Activated CD8-positive, alpha-beta T cell treated with anti-CD3 and anti-CD28 coated beads for 36 hours (primary cell): ENCODE measurements at regions not wholly inside any gene's neighbourhood (a gene's known extent, or its start where the extent isn't known, plus 50 kb on each side); places are given as distances from the start of the nearest gene placed in this dataset.

ENCODE experiments used
- ATAC-seq: fragments of 200-7000 bp; cut with Tn5 transposase; one replicate; pipeline ENCODE4 v1.10.0; 2021; ENCODE audit warnings: mild to moderate bottlenecking, moderate library complexity
- CTCF ChIA-PET: fragments of 350-600 bp; sonication (Branson Sonifier 250); formaldehyde crosslinking; loops from one replicate; lab custom pipeline; 2021; ENCODE audit warnings: antibody characterized with exemption; lab: Charles Lee
- POLR2A ChIA-PET: fragments of 350-600 bp; sonication (Branson Sonifier 250); formaldehyde crosslinking; loops from one replicate; lab custom pipeline; 2021; ENCODE audit warnings: antibody characterized with exemption; lab: Charles Lee
- DNase-seq: peaks from one replicate; pipeline ENCODE4 v3.0.0-alpha.2; 2020
- H3K27ac Mint-ChIP-seq: one replicate; pipeline ENCODE4 v1.8.0; 2021; ENCODE audit warnings: mild to moderate bottlenecking, mixed read lengths
- H3K27me3 Mint-ChIP-seq: one replicate; pipeline ENCODE4 v1.8.0; 2021; ENCODE audit warnings: mixed read lengths
- H3K36me3 Mint-ChIP-seq: one replicate; pipeline ENCODE4 v1.8.0; 2021; ENCODE audit warnings: low read depth, mixed read lengths
- H3K4me1 Mint-ChIP-seq: one replicate; pipeline ENCODE4 v1.8.0; 2021; ENCODE audit warnings: low read depth, mixed read lengths
- H3K4me3 Mint-ChIP-seq: one replicate; pipeline ENCODE4 v1.8.0; 2021; ENCODE audit warnings: mild to moderate bottlenecking, moderate library complexity, mixed read lengths
- H3K9me3 Mint-ChIP-seq: one replicate; pipeline ENCODE4 v1.8.0; 2021; ENCODE audit warnings: mixed read lengths
- intact Hi-C: fragments of 100-400 bp; cut with micrococcal nuclease; formaldehyde crosslinking; loops from one replicate; pipeline ENCODE4 v1.10.0; 2022
- TF ChIP-seq, protein P1 (sequence below): fragments of 200-600 bp; IDR thresholded peaks from one replicate; pipeline ENCODE4 v1.8.0; 2022; ENCODE audit warnings: antibody characterized with exemption, mild to moderate bottlenecking

DNA sequence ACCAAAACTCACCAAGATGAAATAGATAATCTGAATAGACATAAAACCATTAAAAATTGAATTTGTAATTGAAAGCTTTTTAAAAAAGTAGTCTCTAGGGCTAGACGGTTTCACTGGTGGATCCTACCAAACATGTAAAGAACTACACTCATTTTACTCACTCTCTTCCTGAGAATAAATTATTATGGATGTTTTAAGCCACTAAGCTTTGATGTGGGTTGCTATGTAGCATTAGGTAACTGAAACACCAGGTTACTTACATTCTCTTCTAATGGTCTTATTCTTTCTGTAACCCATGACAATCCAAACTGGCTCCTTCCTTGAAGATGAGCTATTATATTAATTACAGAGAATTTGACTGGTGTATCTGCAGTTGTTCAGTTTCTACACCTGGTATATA, 385.1 kb downstream of the PPP1R2C start:
- Mint-ChIP-seq H3K9me3 (no peaks in the 10 kb centered on the region), H3K36me3 (no peaks in the 10 kb centered on the region), H3K27ac (no peak overlapping the region), H3K4me3 (no peak overlapping the region), H3K27me3 (no peaks in the 10 kb centered on the region), H3K4me1 (no peaks in the 10 kb centered on the region)
- TF ChIP-seq, protein P1, sequence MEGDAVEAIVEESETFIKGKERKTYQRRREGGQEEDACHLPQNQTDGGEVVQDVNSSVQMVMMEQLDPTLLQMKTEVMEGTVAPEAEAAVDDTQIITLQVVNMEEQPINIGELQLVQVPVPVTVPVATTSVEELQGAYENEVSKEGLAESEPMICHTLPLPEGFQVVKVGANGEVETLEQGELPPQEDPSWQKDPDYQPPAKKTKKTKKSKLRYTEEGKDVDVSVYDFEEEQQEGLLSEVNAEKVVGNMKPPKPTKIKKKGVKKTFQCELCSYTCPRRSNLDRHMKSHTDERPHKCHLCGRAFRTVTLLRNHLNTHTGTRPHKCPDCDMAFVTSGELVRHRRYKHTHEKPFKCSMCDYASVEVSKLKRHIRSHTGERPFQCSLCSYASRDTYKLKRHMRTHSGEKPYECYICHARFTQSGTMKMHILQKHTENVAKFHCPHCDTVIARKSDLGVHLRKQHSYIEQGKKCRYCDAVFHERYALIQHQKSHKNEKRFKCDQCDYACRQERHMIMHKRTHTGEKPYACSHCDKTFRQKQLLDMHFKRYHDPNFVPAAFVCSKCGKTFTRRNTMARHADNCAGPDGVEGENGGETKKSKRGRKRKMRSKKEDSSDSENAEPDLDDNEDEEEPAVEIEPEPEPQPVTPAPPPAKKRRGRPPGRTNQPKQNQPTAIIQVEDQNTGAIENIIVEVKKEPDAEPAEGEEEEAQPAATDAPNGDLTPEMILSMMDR, result no peak
- intact Hi-C loops, result no loop called here
- CTCF ChIA-PET, result no interaction called here
- DNase-seq, result no peak
- POLR2A ChIA-PET, result no interaction called here
- ATAC-seq, result no peak

DNA sequence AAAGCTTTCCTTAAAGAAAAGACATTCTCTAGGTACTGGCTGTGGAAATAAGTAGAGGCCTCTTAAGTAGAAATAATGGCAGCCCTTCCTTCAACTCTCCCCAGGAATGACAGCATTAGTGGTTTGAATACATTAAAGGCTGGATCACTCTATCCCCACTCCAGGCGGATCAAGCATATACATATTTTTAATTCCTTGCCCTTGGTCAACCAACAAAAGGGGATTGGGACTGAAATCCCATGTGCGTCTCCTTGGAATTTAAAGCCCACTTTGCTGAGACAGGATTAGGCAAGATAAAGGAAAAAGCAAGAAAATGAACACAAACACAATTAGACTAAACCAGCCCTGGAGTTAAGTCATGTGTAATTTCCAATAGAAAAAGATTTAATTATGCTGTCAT, 391.3 kb downstream of the PPP1R2C start:
- POLR2A ChIA-PET, result no interaction called here
- no peak for ATAC-seq
- CTCF ChIA-PET, result no interaction called here
- no peak for DNase-seq
- H3K4me1 Mint-ChIP-seq, result peaks cover 3% of the 10 kb centered on the region
- H3K9me3 Mint-ChIP-seq, result no peaks in the 10 kb centered on the region
- H3K27ac Mint-ChIP-seq, result no peak overlapping the region
- H3K4me3 Mint-ChIP-seq, result no peak overlapping the region
- H3K36me3 Mint-ChIP-seq, result no peaks in the 10 kb centered on the region
- TF ChIP-seq, protein P1, result no peak
- intact Hi-C loops, result no loop called here
- no peaks in the 10 kb centered on the region for H3K27me3 Mint-ChIP-seq

DNA sequence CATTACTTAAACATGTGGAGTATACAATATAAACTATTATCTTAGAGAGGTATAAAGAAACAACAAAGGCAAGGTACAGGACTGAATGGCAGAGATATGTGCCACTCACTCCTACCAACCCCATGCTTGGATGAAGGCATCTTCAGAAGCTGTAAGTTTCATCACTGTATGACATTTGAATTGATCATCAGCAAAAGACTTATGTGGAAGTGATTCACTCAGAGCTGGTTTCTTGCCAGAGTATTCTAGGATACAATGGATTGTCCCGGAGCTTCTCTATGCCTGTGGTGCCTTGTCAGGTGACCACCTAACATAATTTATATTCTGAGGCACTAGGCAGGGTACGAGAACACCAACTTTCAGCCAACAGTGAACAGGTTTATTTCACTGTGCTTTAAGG, 392.2 kb downstream of the PPP1R2C start:
- H3K9me3 Mint-ChIP-seq, result no peaks in the 10 kb centered on the region
- TF ChIP-seq, protein P1, result no peak
- no peak overlapping the region for H3K27ac Mint-ChIP-seq
- no peak overlapping the region for H3K4me3 Mint-ChIP-seq
- peaks cover 3% of the 10 kb centered on the region for H3K4me1 Mint-ChIP-seq
- ChIA-PET CTCF (no interaction called here), POLR2A (no interaction called here)
- no peaks in the 10 kb centered on the region for H3K36me3 Mint-ChIP-seq
- intact Hi-C loops, result no loop called here
- DNase-seq, result no peak
- no peak for ATAC-seq
- no peaks in the 10 kb centered on the region for H3K27me3 Mint-ChIP-seq

DNA sequence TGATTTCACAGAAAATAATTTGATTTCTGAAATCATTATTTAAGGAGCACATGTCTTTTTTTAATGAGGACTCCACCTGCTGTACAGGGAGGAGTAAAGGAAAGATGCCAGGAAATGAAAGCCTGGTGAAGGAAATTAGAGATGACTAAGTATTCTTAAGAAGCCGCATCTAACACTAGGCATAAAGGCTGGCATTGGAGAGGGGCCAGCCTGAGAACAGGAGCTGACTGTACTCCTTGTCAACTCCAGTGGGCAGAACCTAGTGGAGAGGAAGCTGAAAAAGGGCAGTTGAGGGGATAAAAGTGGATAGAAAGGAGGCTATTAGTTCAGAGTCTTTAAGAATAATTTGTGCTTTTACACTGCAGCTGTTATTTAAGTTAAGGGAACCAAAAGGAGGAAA, 393.0 kb downstream of the PPP1R2C start:
- CTCF ChIA-PET, result no interaction called here
- Mint-ChIP-seq H3K27me3 (no peaks in the 10 kb centered on the region), H3K4me3 (no peak overlapping the region), H3K9me3 (no peaks in the 10 kb centered on the region), H3K27ac (no peak overlapping the region), H3K36me3 (no peaks in the 10 kb centered on the region), H3K4me1 (peaks cover 3% of the 10 kb centered on the region)
- intact Hi-C loops, result no loop called here
- TF ChIP-seq, protein P1, result no peak
- ATAC-seq (no peak), DNase-seq (no peak)
- POLR2A ChIA-PET, result no interaction called here

DNA sequence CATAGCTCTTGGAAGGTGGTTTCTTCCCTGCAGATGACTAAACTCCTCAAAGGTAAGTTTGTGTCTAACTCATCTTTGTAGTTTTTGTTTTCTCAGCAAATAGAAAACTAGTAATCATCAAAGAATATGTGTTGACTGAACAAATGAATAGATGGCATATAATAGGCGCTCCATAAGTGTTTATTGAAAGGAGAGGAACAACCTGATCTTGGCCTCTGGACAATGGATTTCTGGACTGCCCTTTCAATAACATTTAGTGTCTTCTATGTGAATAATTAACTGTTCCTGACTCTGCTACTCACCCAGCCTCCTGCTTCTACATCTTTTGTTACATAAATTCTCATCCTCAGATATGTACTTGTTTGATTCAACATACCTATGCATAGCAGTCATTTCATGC, 399.1 kb downstream of the PPP1R2C start:
- Mint-ChIP-seq H3K36me3 (no peaks in the 10 kb centered on the region), H3K27ac (no peak overlapping the region), H3K4me1 (no peaks in the 10 kb centered on the region), H3K27me3 (no peaks in the 10 kb centered on the region), H3K4me3 (no peak overlapping the region), H3K9me3 (no peaks in the 10 kb centered on the region)
- ATAC-seq (no peak), DNase-seq (no peak)
- intact Hi-C loops, result no loop called here
- ChIA-PET POLR2A (no interaction called here), CTCF (no interaction called here)
- TF ChIP-seq, protein P1, result no peak
